Uterus (tissue), 3 donors: ENCODE measurements at regions not wholly inside any gene's neighbourhood (a gene's known extent, or its start where the extent isn't known, plus 50 kb on each side); places are given as distances from the start of the nearest gene placed in this dataset.

Source experiments
- DNase-seq, 2 donors: peaks; one replicate each; pipeline ENCODE4 v3.0.0-alpha.2; 2019 to 2020
- H3K27ac ChIP-seq, 2 donors: fragments of 200-600 bp; sonication (generic); 1 replicate in 1 of 2; 2 replicates in 1 of 2; pipeline ENCODE4 v1.5.1; 2016 to 2018
- H3K27me3 ChIP-seq, 2 donors: fragments of 200-600 bp; sonication (generic); one replicate each; pipeline ENCODE4 v1.5.1; 2018 to 2019; ENCODE audit warnings: control low read depth in 1 of 2
- H3K36me3 ChIP-seq, 2 donors: fragments of 200-600 bp; sonication (generic); one replicate each; pipeline ENCODE4 v1.5.1; 2019; ENCODE audit warnings: control low read depth in 1 of 2
- H3K4me1 ChIP-seq, 2 donors: fragments of 200-600 bp; sonication (generic); one replicate each; pipeline ENCODE4 v1.5.1; 2018 to 2019; ENCODE audit warnings: control low read depth in 1 of 2
- H3K4me3 ChIP-seq, 2 donors: fragments of 200-600 bp; sonication (generic); 1 replicate in 1 of 2; 2 replicates in 1 of 2; pipeline ENCODE4 v1.5.1; 2018 to 2019; ENCODE audit warnings: mild to moderate bottlenecking in 1 of 2
- H3K9me3 ChIP-seq, 2 donors: fragments of 200-600 bp; sonication (generic); one replicate each; pipeline ENCODE4 v1.5.1; 2019; ENCODE audit warnings: control low read depth in 1 of 2
- POLR2A ChIP-seq, 2 donors: fragments of 450-650 bp; IDR thresholded peaks; one replicate each; pipeline ENCODE4 v1.6.1; 2016; ENCODE audit warnings: antibody characterized with exemption in 2 of 2, mild to moderate bottlenecking in 1 of 2, moderate library complexity in 1 of 2
- intact Hi-C: fragments of 100-400 bp; cut with DNase I; formaldehyde crosslinking; loops from one replicate; pipeline ENCODE4 v1.15.1; 2023; ENCODE audit warnings: low total_unique reads
- TF ChIP-seq, protein P1 (sequence below), 4 experiments: fragments of 200-600 bp in 2 of 4; fragments of 450-650 bp in 2 of 4; sonication (generic) in 2 of 4; IDR thresholded peaks; one replicate each; pipeline ENCODE4 v1.5.1; 2016 to 2019; ENCODE audit warnings: antibody characterized with exemption in 4 of 4, mild to moderate bottlenecking in 2 of 4, moderate library complexity in 1 of 4
- donor health status: DM: yes; HTN: yes; CAD: no.

DNA sequence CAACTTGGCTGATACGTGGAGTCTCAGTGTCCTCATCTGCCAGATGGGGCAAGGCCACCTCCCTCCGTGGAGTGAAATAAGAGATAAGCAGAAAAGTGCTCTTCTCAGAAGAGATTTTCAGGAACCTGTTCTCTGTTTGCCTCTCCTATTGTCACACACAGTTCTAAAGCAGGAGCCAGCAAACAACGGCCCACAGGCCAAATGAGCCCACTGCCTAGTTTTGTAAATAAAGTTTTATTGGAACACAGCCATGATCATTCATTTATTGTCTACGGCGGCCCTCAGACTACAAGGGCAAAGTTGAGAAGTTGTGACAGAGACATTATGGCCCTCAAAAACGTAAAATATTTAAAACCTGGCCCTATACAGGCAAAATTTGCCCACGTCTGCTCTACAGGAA lies 256.8 kb upstream of the IGF1R start:
- H3K4me1 ChIP-seq = no peaks in the 10 kb centered on the region
- H3K4me3 ChIP-seq = no peak overlapping the region
- TF ChIP-seq, protein P1, sequence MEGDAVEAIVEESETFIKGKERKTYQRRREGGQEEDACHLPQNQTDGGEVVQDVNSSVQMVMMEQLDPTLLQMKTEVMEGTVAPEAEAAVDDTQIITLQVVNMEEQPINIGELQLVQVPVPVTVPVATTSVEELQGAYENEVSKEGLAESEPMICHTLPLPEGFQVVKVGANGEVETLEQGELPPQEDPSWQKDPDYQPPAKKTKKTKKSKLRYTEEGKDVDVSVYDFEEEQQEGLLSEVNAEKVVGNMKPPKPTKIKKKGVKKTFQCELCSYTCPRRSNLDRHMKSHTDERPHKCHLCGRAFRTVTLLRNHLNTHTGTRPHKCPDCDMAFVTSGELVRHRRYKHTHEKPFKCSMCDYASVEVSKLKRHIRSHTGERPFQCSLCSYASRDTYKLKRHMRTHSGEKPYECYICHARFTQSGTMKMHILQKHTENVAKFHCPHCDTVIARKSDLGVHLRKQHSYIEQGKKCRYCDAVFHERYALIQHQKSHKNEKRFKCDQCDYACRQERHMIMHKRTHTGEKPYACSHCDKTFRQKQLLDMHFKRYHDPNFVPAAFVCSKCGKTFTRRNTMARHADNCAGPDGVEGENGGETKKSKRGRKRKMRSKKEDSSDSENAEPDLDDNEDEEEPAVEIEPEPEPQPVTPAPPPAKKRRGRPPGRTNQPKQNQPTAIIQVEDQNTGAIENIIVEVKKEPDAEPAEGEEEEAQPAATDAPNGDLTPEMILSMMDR (IDR thresholded peaks at IDR 0.05) = no peak
- no peak for TF ChIP-seq POLR2A (IDR thresholded peaks at IDR 0.05)

DNA sequence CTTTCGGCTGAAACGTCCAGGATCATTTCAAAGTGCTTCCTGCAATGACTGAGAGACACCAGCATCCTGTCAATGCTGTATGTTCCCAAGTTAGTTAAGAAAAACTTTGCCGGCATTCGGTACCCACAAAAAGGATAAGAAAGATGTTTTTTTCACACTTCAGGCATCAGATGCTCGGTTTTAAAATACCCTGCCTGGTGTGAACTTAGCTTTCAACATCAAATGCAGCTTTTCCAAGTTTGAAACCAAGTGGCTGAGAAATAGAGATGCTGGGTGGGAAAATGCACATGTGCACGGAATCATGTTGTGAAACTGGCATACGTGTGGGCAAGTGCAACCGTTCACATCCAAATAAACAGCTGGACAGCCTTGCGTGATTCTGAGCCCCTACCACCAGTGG lies 254.9 kb upstream of the IGF1R start:
- intact Hi-C loops = no loop called here
- Histone ChIP-seq H3K4me3 (no peak overlapping the region), H3K36me3 (no peaks in the 10 kb centered on the region), H3K27ac (no peak overlapping the region), H3K9me3 (no peaks in the 10 kb centered on the region), H3K4me1 (no peaks in the 10 kb centered on the region), H3K27me3 (no peaks in the 10 kb centered on the region)
- TF ChIP-seq, protein P1 (IDR thresholded peaks at IDR 0.05) = no peak
- no peak for TF ChIP-seq POLR2A (IDR thresholded peaks at IDR 0.05)
- no peak for DNase-seq

More for the DNA sequence above, 256.8 kb upstream of the IGF1R start:
- intact Hi-C loops = no loop called here
- H3K27ac ChIP-seq = no peak overlapping the region
- H3K9me3 ChIP-seq = no peaks in the 10 kb centered on the region
- H3K27me3 ChIP-seq = no peaks in the 10 kb centered on the region
- H3K36me3 ChIP-seq = no peaks in the 10 kb centered on the region
- no peak for DNase-seq

DNA sequence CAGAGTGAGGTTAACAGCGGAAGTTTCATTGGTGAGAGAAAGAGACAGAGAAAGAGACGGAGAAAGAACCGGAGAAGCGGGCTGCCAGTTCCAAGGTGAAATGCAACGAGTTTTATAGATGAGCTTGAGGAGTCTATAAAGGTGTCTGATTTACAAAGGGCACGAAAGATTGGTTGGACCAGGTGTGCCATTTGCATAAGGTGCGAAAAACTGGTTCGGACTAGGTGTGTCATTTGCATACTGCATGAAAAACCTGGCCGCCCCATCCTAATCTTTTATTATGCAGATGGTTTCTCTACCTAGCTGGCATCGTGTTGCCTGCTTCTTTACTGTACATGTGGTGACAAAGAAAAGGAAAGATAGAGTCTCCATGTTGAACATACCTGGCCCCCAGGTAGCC lies 253.8 kb upstream of the IGF1R start:
- Histone ChIP-seq H3K9me3 (no peaks in the 10 kb centered on the region), H3K36me3 (no peaks in the 10 kb centered on the region), H3K27ac (no peak overlapping the region), H3K4me3 (no peak overlapping the region), H3K4me1 (no peaks in the 10 kb centered on the region), H3K27me3 (no peaks in the 10 kb centered on the region)
- TF ChIP-seq, protein P1 (IDR thresholded peaks at IDR 0.05) = no peak
- no peak for TF ChIP-seq POLR2A (IDR thresholded peaks at IDR 0.05)
- DNase-seq = no peak
- intact Hi-C loops = no loop called here

DNA sequence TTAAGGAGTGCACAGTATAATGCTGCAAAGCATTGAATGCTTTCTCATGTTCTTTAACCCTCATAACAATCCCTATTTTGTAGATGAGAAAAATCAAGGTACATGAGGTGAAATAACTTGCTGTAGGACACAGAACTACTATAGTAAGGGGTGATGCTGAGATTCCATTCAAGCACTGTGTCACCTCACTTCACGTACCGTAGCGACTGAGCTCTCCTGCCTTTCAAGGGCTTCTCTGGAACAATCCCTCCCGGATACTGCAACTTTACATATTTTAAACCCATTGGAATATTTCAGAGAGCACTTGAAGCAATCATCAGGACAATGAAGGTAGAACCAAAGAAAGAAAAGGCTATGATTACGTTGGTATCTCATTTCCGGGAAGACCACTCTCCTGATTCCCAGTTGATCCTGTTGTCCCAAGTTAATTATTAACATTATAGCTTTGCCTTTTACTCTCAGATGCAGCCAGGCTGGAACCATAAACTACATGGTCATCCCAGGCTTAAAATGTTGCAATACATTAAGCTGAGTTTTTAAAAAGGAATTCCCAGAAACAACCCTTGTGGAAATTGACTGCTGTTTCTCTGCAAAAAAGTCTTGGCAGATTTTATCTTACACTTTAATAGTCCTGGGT lies 252.2 kb upstream of the IGF1R start:
- H3K27me3 ChIP-seq = no peaks in the 10 kb centered on the region
- TF ChIP-seq, protein P1 (IDR thresholded peaks at IDR 0.05) = no peak
- TF ChIP-seq POLR2A (IDR thresholded peaks at IDR 0.05) = no peak
- no peak for DNase-seq
- intact Hi-C loops = no loop called here
- no peaks in the 10 kb centered on the region for H3K36me3 ChIP-seq
- H3K27ac ChIP-seq = no peak overlapping the region
- H3K9me3 ChIP-seq = no peaks in the 10 kb centered on the region
- no peaks in the 10 kb centered on the region for H3K4me1 ChIP-seq
- no peak overlapping the region for H3K4me3 ChIP-seq

DNA sequence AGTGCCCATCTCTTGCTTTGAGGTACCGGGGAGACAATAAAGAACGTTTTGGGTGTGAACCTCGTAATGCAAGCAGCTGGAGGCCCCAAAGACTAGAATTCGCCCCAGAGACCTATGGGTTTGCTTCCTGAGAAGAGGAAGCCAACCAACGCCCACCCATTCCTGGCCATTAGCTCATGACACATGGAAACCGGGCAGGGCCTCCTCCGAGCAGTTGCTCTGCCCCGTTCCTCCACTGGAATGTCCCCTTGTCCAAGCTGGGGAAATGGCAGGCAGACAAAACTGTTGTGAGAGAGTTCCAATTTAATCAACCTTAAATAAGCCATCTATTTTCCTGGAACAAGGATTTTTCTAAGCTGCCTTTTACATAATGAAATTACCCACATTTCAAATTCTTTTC lies 250.9 kb upstream of the IGF1R start:
- intact Hi-C loops = no loop called here
- TF ChIP-seq POLR2A (IDR thresholded peaks at IDR 0.05) = no peak
- TF ChIP-seq, protein P1 (IDR thresholded peaks at IDR 0.05) = no peak
- Histone ChIP-seq H3K4me1 (no peaks in the 10 kb centered on the region), H3K27me3 (no peaks in the 10 kb centered on the region), H3K9me3 (no peaks in the 10 kb centered on the region), H3K27ac (no peak overlapping the region), H3K4me3 (no peak overlapping the region), H3K36me3 (no peaks in the 10 kb centered on the region)
- no peak for DNase-seq
